GM23338 (cell line): ENCODE measurements at regions not wholly inside any gene's neighbourhood (a gene's known extent, or its start where the extent isn't known, plus 50 kb on each side); places are given as distances from the start of the nearest gene placed in this dataset.

ENCODE experiments used
- ATAC-seq: fragments of 200-7000 bp; cut with Tn5 transposase; 3 replicates; pipeline ENCODE4 v1.9.1; 2020
- DNase-seq: peaks from one replicate; pipeline ENCODE4 v3.0.0-alpha.2; 2015; ENCODE audit warnings: low spot score
- H2AFZ ChIP-seq: fragments of 200-600 bp; sonication (generic); 2 replicates; pipeline ENCODE4 v1.8.0; 2016; ENCODE audit warnings: antibody characterized with exemption, mild to moderate bottlenecking, moderate library complexity
- H3F3A ChIP-seq: fragments of 200-600 bp; sonication (generic); replicated peaks from 2 replicates; pipeline ENCODE4 v1.8.0; 2017; ENCODE audit warnings: antibody characterized with exemption, mixed run types, low read depth
- H3K27ac ChIP-seq: fragments of 200-600 bp; sonication (generic); 2 replicates; pipeline ENCODE4 v1.6.1; 2016; ENCODE audit warnings: low read depth
- H3K27me3 ChIP-seq: fragments of 200-600 bp; sonication (generic); 2 replicates; pipeline ENCODE4 v1.8.0; 2016; ENCODE audit warnings: mild to moderate bottlenecking, mixed run types, moderate library complexity; ENCODE audit not compliant: insufficient read depth
- H3K36me3 ChIP-seq: fragments of 200-600 bp; sonication (generic); 2 replicates; pipeline ENCODE4 v1.8.0; 2016; ENCODE audit warnings: mild to moderate bottlenecking; ENCODE audit not compliant: insufficient read depth
- H3K4me1 ChIP-seq: fragments of 200-600 bp; sonication (generic); 2 replicates; pipeline ENCODE4 v1.8.0; 2016; ENCODE audit warnings: mild to moderate bottlenecking, moderate library complexity; ENCODE audit not compliant: insufficient read depth
- H3K4me2 ChIP-seq: fragments of 200-600 bp; sonication (generic); 2 replicates; pipeline ENCODE4 v1.7.1; 2017; ENCODE audit warnings: mixed run types
- H3K4me3 ChIP-seq: fragments of 200-600 bp; sonication (generic); 2 replicates; pipeline ENCODE4 v1.6.1; 2016; ENCODE audit warnings: mixed run types
- H3K79me2 ChIP-seq: fragments of 200-600 bp; sonication (generic); replicated peaks from 2 replicates; pipeline ENCODE4 v1.8.0; 2017; ENCODE audit warnings: mild to moderate bottlenecking; ENCODE audit not compliant: insufficient read depth
- H3K9me2 ChIP-seq: fragments of 200-600 bp; sonication (generic); 2 replicates; pipeline ENCODE4 v1.8.0; 2017; ENCODE audit not compliant: insufficient read depth
- H4K20me1 ChIP-seq: fragments of 200-600 bp; sonication (generic); replicated peaks from 2 replicates; pipeline ENCODE4 v1.8.0; 2017; ENCODE audit warnings: mild to moderate bottlenecking; ENCODE audit not compliant: insufficient read depth
- H3K27ac Mint-ChIP-seq: 2 replicates; pipeline ENCODE4 v1.8.0; 2020; ENCODE audit warnings: inconsistent platforms, mild to moderate bottlenecking, moderate library complexity, mixed read lengths
- H3K27me3 Mint-ChIP-seq: 3 replicates; pipeline ENCODE4 v1.8.0; 2022; ENCODE audit warnings: low read depth, mild to moderate bottlenecking, moderate library complexity, mixed read lengths, inconsistent platforms; ENCODE audit not compliant: insufficient read depth, poor library complexity
- H3K36me3 Mint-ChIP-seq: 3 replicates; pipeline ENCODE4 v1.8.0; 2021; ENCODE audit warnings: low read depth, mild to moderate bottlenecking, inconsistent platforms, moderate library complexity, mixed read lengths
- H3K4me1 Mint-ChIP-seq: 3 replicates; pipeline ENCODE4 v1.8.0; 2020; ENCODE audit warnings: mild to moderate bottlenecking, inconsistent platforms, mixed read lengths
- H3K4me3 Mint-ChIP-seq: 3 replicates; pipeline ENCODE4 v1.8.0; 2021; ENCODE audit warnings: moderate library complexity, mild to moderate bottlenecking, inconsistent platforms, mixed read lengths
- H3K9me3 Mint-ChIP-seq: 3 replicates; pipeline ENCODE4 v1.8.0; 2020; ENCODE audit warnings: moderate library complexity, mild to moderate bottlenecking, inconsistent platforms, mixed read lengths
- CREB1 ChIP-seq: fragments of 250-450 bp; sonication (Bioruptor Pico); IDR thresholded peaks from 2 replicates; pipeline ENCODE4 v1.5.0; 2020; ENCODE audit warnings: low read depth, mild to moderate bottlenecking, moderate library complexity
- CTCF ChIP-seq, 2 experiments: fragments of 200-600 bp in 1 of 2; sonication (generic) in 1 of 2; conservative IDR thresholded peaks; 2 replicates each; pipeline versions ENCODE4 v1.5.1 to v1.6.1; 2016 to 2017; ENCODE audit warnings: antibody characterized with exemption in 2 of 2, low read depth in 2 of 2, mild to moderate bottlenecking in 2 of 2, moderate library complexity in 1 of 2
- ETS1 ChIP-seq: IDR thresholded peaks from 2 replicates; pipeline ENCODE4 v1.6.1; 2016; ENCODE audit warnings: antibody characterized with exemption
- EZH2 ChIP-seq: fragments of 200-600 bp; sonication (generic); IDR thresholded peaks from one replicate; pipeline ENCODE4 v1.8.0; 2017; ENCODE audit warnings: antibody characterized with exemption, mild to moderate bottlenecking, low read depth; ENCODE audit not compliant: unreplicated experiment
- EZH2phosphoT487 ChIP-seq: fragments of 200-600 bp; sonication (generic); IDR thresholded peaks from one replicate; pipeline ENCODE4 v1.8.1; 2018; ENCODE audit warnings: antibody characterized with exemption; ENCODE audit not compliant: unreplicated experiment
- JUNB ChIP-seq: IDR thresholded peaks from one replicate; pipeline ENCODE4 v1.6.1; 2016; ENCODE audit warnings: antibody characterized with exemption; ENCODE audit not compliant: unreplicated experiment
- POLR2AphosphoS5 ChIP-seq: IDR thresholded peaks from 2 replicates; pipeline ENCODE4 v1.6.1; 2016; ENCODE audit warnings: antibody characterized with exemption, low read depth
- REST ChIP-seq: IDR thresholded peaks from one replicate; pipeline ENCODE4 v1.6.1; 2018; ENCODE audit warnings: antibody characterized with exemption; ENCODE audit not compliant: unreplicated experiment
- STAT1 ChIP-seq: IDR thresholded peaks from one replicate; pipeline ENCODE4 v1.6.1; 2016; ENCODE audit warnings: antibody characterized with exemption; ENCODE audit not compliant: unreplicated experiment
- ZNF114 ChIP-seq: fragments of 250-450 bp; sonication (Bioruptor Pico); IDR thresholded peaks from 2 replicates; pipeline ENCODE4 v1.5.0; 2020; ENCODE audit warnings: mild to moderate bottlenecking, moderate library complexity
- ZNF331 ChIP-seq: fragments of 250-450 bp; sonication (Bioruptor Pico); IDR thresholded peaks from 2 replicates; pipeline ENCODE4 v1.5.0; 2020; ENCODE audit warnings: low read depth, mild to moderate bottlenecking, moderate library complexity

- Histone ChIP-seq H3K4me2 (peak overlapping the region; percentile 48), H3K79me2 (no peaks in the 10 kb centered on the region), H3K9me2 (no peaks in the 10 kb centered on the region; the same call in 1 of the 2 replicates), H3K36me3 (no peaks in the 10 kb centered on the region), H3K27ac (no peak overlapping the region), H3K4me3 (no peak overlapping the region; the same call in 1 of the 2 replicates), H3K4me1 (peaks cover 41% of the 10 kb centered on the region), H4K20me1 (no peaks in the 10 kb centered on the region), H3F3A (no peaks in the 10 kb centered on the region), H2AFZ (no peak overlapping the region), H3K27me3 (no peaks in the 10 kb centered on the region)
- TF ChIP-seq REST (no peak), ETS1 (no peak), POLR2AphosphoS5 (no peak), JUNB (no peak), EZH2phosphoT487 (no peak), ZNF114 (no peak), CTCF (conservative IDR thresholded peaks at IDR 0.05; ENCODE audit: low read depth in 2 of 2) (no peak), ZNF331 (CRISPR knock-in tag) (no peak)
- H3K27ac Mint-ChIP-seq, result no peak overlapping the region
- peaks cover 52% of the 10 kb centered on the region for H3K4me1 Mint-ChIP-seq
- no peak overlapping the region for H3K4me3 Mint-ChIP-seq
- H3K36me3 Mint-ChIP-seq, result no peaks in the 10 kb centered on the region
- ATAC-seq (no peak), DNase-seq (no peak)
- peaks cover 2% of the 10 kb centered on the region for H3K27me3 Mint-ChIP-seq
- H3K9me3 Mint-ChIP-seq, result no peaks in the 10 kb centered on the region
These were observed 1443.4 kb upstream of the TENM3 start for GRCh38 chr4:180799798-180800197.

- Histone ChIP-seq H3K27ac (no peak overlapping the region), H3K4me3 (no peak overlapping the region), H2AFZ (no peak overlapping the region), H3F3A (no peaks in the 10 kb centered on the region), H3K36me3 (no peaks in the 10 kb centered on the region), H3K79me2 (no peaks in the 10 kb centered on the region), H3K4me2 (no peak overlapping the region), H3K4me1 (peaks cover 17% of the 10 kb centered on the region), H3K27me3 (no peaks in the 10 kb centered on the region), H3K9me2 (no peaks in the 10 kb centered on the region; the same call in 1 of the 2 replicates), H4K20me1 (no peaks in the 10 kb centered on the region)
- no peaks in the 10 kb centered on the region for H3K27me3 Mint-ChIP-seq
- ATAC-seq (no peak), DNase-seq (no peak)
- no peak overlapping the region for H3K27ac Mint-ChIP-seq
- H3K36me3 Mint-ChIP-seq, result no peaks in the 10 kb centered on the region
- no peak overlapping the region for H3K4me3 Mint-ChIP-seq
- H3K9me3 Mint-ChIP-seq, result no peaks in the 10 kb centered on the region
- peaks cover 20% of the 10 kb centered on the region for H3K4me1 Mint-ChIP-seq
- TF ChIP-seq EZH2, result no peak
- TF ChIP-seq JUNB, result no peak
- no peak for TF ChIP-seq REST
- no peak for TF ChIP-seq STAT1
- no peak for TF ChIP-seq CREB1
These were observed 1438.1 kb upstream of the TENM3 start for GRCh38 chr4:180805101-180805500.
